H9 (cell line): ENCODE measurements at regions not wholly inside any gene's neighbourhood (a gene's known extent, or its start where the extent isn't known, plus 50 kb on each side); places are given as distances from the start of the nearest gene placed in this dataset.

Experiments used
- DNase-seq: peaks from one replicate; pipeline ENCODE4 v3.0.0-alpha.2; 2017
- H2AFZ ChIP-seq: one replicate; pipeline ENCODE4 v1.6.1; 2013; ENCODE audit warnings: mild to moderate bottlenecking, low read length, control low read depth, moderate library complexity
- H2AK5ac ChIP-seq: 2 replicates; pipeline ENCODE4 v1.6.1; 2013; ENCODE audit warnings: low read length, control low read depth, mixed read lengths; ENCODE audit not compliant: insufficient read length
- H2BK120ac ChIP-seq: one replicate; pipeline ENCODE4 v1.6.1; 2013; ENCODE audit warnings: low read depth, mild to moderate bottlenecking, low read length, control low read depth, inconsistent platforms; ENCODE audit not compliant: poor library complexity, severe bottlenecking
- H2BK12ac ChIP-seq: 2 replicates; pipeline ENCODE4 v1.6.1; 2013; ENCODE audit warnings: low read length, control low read depth, mixed read lengths, low read depth; ENCODE audit not compliant: insufficient read length
- H2BK15ac ChIP-seq: 2 replicates; pipeline ENCODE4 v1.6.1; 2013; ENCODE audit warnings: low read depth, low read length, control low read depth
- H2BK20ac ChIP-seq: one replicate; pipeline ENCODE4 v1.6.1; 2013; ENCODE audit warnings: low read depth, mild to moderate bottlenecking, low read length, control low read depth, inconsistent platforms; ENCODE audit not compliant: poor library complexity, severe bottlenecking
- H2BK5ac ChIP-seq: 2 replicates; pipeline ENCODE4 v1.6.1; 2013; ENCODE audit warnings: low read length, control low read depth, mixed read lengths; ENCODE audit not compliant: insufficient read length
- H3K14ac ChIP-seq: 2 replicates; pipeline ENCODE4 v1.6.1; 2013; ENCODE audit warnings: low read length, control low read depth; ENCODE audit not compliant: insufficient read depth
- H3K18ac ChIP-seq: 2 replicates; pipeline ENCODE4 v1.6.1; 2013; ENCODE audit warnings: low read depth, mild to moderate bottlenecking, mixed read lengths, low read length, control low read depth; ENCODE audit not compliant: insufficient read length
- H3K23ac ChIP-seq: 2 replicates; pipeline ENCODE4 v1.6.1; 2013; ENCODE audit warnings: low read length, control low read depth, mixed read lengths, low read depth; ENCODE audit not compliant: insufficient read length
- H3K23me2 ChIP-seq: 2 replicates; pipeline ENCODE4 v1.6.1; 2013; ENCODE audit warnings: low read depth, mild to moderate bottlenecking, mixed read lengths, low read length, control low read depth; ENCODE audit not compliant: insufficient read length, poor library complexity, severe bottlenecking
- H3K27ac ChIP-seq: 2 replicates; pipeline ENCODE4 v1.5.1; 2013; ENCODE audit warnings: low read length, control low read depth, mixed read lengths, low read depth; ENCODE audit not compliant: insufficient read length
- H3K27me3 ChIP-seq: 2 replicates; pipeline ENCODE4 v1.6.1; 2013; ENCODE audit warnings: low read length, control low read depth, inconsistent platforms; ENCODE audit not compliant: insufficient read depth
- H3K4ac ChIP-seq: 2 replicates; pipeline ENCODE4 v1.6.1; 2013; ENCODE audit warnings: low read depth, mild to moderate bottlenecking, control low read depth, inconsistent platforms, low read length, moderate library complexity
- H3K4me1 ChIP-seq: 2 replicates; pipeline ENCODE4 v1.6.1; 2013; ENCODE audit warnings: low read length, control low read depth, inconsistent platforms; ENCODE audit not compliant: insufficient read depth
- H3K4me2 ChIP-seq: 2 replicates; pipeline ENCODE4 v1.6.1; 2013; ENCODE audit warnings: low read length, control low read depth, mixed read lengths; ENCODE audit not compliant: insufficient read length, insufficient read depth
- H3K56ac ChIP-seq: 2 replicates; pipeline ENCODE4 v1.6.1; 2013; ENCODE audit warnings: low read depth, mild to moderate bottlenecking, mixed read lengths, low read length, control low read depth; ENCODE audit not compliant: insufficient read length
- H3K79me1 ChIP-seq: 2 replicates; pipeline ENCODE4 v1.6.1; 2013; ENCODE audit warnings: low read depth, mild to moderate bottlenecking, moderate library complexity, low read length, control low read depth, inconsistent platforms; ENCODE audit not compliant: insufficient read depth, poor library complexity, severe bottlenecking
- H3K79me2 ChIP-seq: 2 replicates; pipeline ENCODE4 v1.6.1; 2013; ENCODE audit warnings: low read length, control low read depth, inconsistent platforms; ENCODE audit not compliant: insufficient read depth
- H3K9ac ChIP-seq: 2 replicates; pipeline ENCODE4 v1.6.1; 2013; ENCODE audit warnings: low read length, control low read depth, mixed read lengths; ENCODE audit not compliant: insufficient read length; ENCODE audit errors: extremely low read depth
- H3K9me3 ChIP-seq: one replicate; pipeline ENCODE4 v1.6.1; 2013; ENCODE audit warnings: low read depth, low read length, inconsistent platforms; ENCODE audit not compliant: control insufficient read depth
- H3T11ph ChIP-seq: one replicate; pipeline ENCODE4 v1.6.1; 2013; ENCODE audit warnings: mild to moderate bottlenecking, low read length, control low read depth, inconsistent platforms
- H4K20me1 ChIP-seq: one replicate; pipeline ENCODE4 v1.6.1; 2013; ENCODE audit not compliant: control insufficient read depth, insufficient read length, insufficient read depth
- H4K5ac ChIP-seq: 2 replicates; pipeline ENCODE4 v1.6.1; 2013; ENCODE audit warnings: low read depth, mild to moderate bottlenecking, mixed read lengths, low read length, control low read depth; ENCODE audit not compliant: insufficient read length
- H4K8ac ChIP-seq: replicated peaks from 2 replicates; pipeline ENCODE4 v1.6.1; 2013; ENCODE audit warnings: low read length, control low read depth, mixed read lengths, low read depth; ENCODE audit not compliant: insufficient read length
- H4K91ac ChIP-seq: 2 replicates; pipeline ENCODE4 v1.6.1; 2013; ENCODE audit warnings: low read depth, mild to moderate bottlenecking, moderate library complexity, mixed read lengths, low read length, control low read depth; ENCODE audit not compliant: insufficient read length
- H3K27ac Mint-ChIP-seq, 3 experiments: 2 replicates in 2 of 3; 3 replicates in 1 of 3; pipeline ENCODE4 v1.8.0; 2020 to 2021; ENCODE audit warnings: mixed read lengths in 3 of 3, mild to moderate bottlenecking in 1 of 3, moderate library complexity in 1 of 3
- H3K27me3 Mint-ChIP-seq: 2 replicates; pipeline ENCODE4 v1.8.0; 2021; ENCODE audit warnings: low read depth, mild to moderate bottlenecking, moderate library complexity, mixed read lengths
- H3K36me3 Mint-ChIP-seq, 3 experiments: 2 replicates in 2 of 3; 3 replicates in 1 of 3; pipeline ENCODE4 v1.8.0; 2020 to 2021; ENCODE audit warnings: low read depth in 3 of 3, mixed read lengths in 3 of 3; ENCODE audit not compliant: insufficient read depth in 1 of 3
- H3K4me1 Mint-ChIP-seq, 2 experiments: 2 replicates each; pipeline ENCODE4 v1.8.0; 2020; ENCODE audit warnings: mixed read lengths in 2 of 2
- H3K4me3 Mint-ChIP-seq, 2 experiments: 2 replicates in 1 of 2; 3 replicates in 1 of 2; pipeline ENCODE4 v1.8.0; 2020 to 2021; ENCODE audit warnings: mild to moderate bottlenecking in 2 of 2, mixed read lengths in 2 of 2, moderate library complexity in 1 of 2
- H3K9me3 Mint-ChIP-seq, 2 experiments: 2 replicates in 1 of 2; 3 replicates in 1 of 2; pipeline ENCODE4 v1.8.0; 2020; ENCODE audit warnings: mild to moderate bottlenecking in 2 of 2, mixed read lengths in 2 of 2, moderate library complexity in 1 of 2
- CTCF ChIP-seq: fragments of 200-600 bp; sonication (generic); conservative IDR thresholded peaks from 3 replicates; pipeline ENCODE4 v1.8.0; 2021; ENCODE audit warnings: antibody characterized with exemption, mild to moderate bottlenecking
- WGBS: extraction: QIAGEN DNeasy Blood & Tissue Kit; methylation state at CpG from one replicate; pipeline ENCODE4 v1.1.7; 2013; ENCODE audit warnings: missing lambda C conversion rate, low lambda C conversion rate, mixed read lengths; ENCODE audit not compliant: insufficient read length; ENCODE audit errors: extremely low coverage; 5-methylcytosine and 5-hydroxymethylcytosine counted together

GRCh38 chr18:41532344-41533086 is 422.5 kb upstream of the PIK3C3 start:
- H3K36me3 Mint-ChIP-seq: peaks cover 3 to 10% (median 7%) of the 10 kb centered on the region in 3 experiments; a peak in 4 of 7 replicates
- Histone ChIP-seq H3K56ac (no peak overlapping the region), H4K20me1 (no peaks in the 10 kb centered on the region), H3K27ac (no peak overlapping the region), H2AFZ (no peak overlapping the region), H3K79me1 (no peaks in the 10 kb centered on the region), H3K23ac (no peak overlapping the region), H3K4me2 (no peak overlapping the region), H4K5ac (no peak overlapping the region), H2BK20ac (no peak overlapping the region), H3K4me1 (peaks cover 7% of the 10 kb centered on the region; the same call in 1 of the 2 replicates), H2BK120ac (no peak overlapping the region), H3K79me2 (no peaks in the 10 kb centered on the region), H4K8ac (no peak overlapping the region), H3K18ac (no peak overlapping the region), H3K9me3 (no peaks in the 10 kb centered on the region), H2BK15ac (no peak overlapping the region), H3K4ac (no peak overlapping the region), H2AK5ac (no peak overlapping the region), H3K23me2 (no peaks in the 10 kb centered on the region), H4K91ac (no peak overlapping the region), H2BK12ac (no peak overlapping the region), H3K14ac (no peak overlapping the region), H3T11ph (no peak overlapping the region), H2BK5ac (no peak overlapping the region), H3K9ac (no peak overlapping the region), H3K27me3 (no peaks in the 10 kb centered on the region)
- no peak overlapping the region for H3K27ac Mint-ChIP-seq
- no CpG with 5 or more reads among the region's 6 CpGs for WGBS
- H3K4me3 Mint-ChIP-seq: no peak overlapping the region
- no peaks in the 10 kb centered on the region for H3K27me3 Mint-ChIP-seq
- DNase-seq: no peak
- peak; percentile 63 for TF ChIP-seq CTCF
- no peaks in the 10 kb centered on the region; a peak in 2 of 5 replicates for H3K9me3 Mint-ChIP-seq
- peaks cover 14 to 26% of the 10 kb centered on the region in 2 experiments for H3K4me1 Mint-ChIP-seq
